ENCODE measurements at regions not wholly inside any gene's neighbourhood (a gene's known extent, or its start where the extent isn't known, plus 50 kb on each side); places are given as distances from the start of the nearest gene placed in this dataset.

DNA sequence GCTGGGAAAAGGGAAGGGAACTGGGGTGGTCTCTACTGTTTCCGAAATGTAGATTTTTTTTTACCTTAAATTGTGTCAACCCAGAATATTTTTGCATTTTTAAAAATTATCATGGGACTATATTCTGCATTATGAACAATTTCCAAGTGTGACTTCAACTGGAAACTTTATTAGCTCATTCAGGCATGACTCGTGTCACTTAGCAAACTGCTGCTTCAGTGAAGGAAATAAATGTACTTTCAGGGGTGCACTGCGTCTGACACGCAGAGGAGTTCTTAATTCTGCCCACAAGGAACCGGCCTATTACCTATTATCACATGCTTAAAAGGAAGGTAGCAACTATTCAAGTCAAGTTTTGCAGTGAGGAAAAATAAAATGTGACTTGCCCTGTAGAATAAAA lies 291.3 kb upstream of the PRDM1 start:
- TF ChIP-seq, protein P1, sequence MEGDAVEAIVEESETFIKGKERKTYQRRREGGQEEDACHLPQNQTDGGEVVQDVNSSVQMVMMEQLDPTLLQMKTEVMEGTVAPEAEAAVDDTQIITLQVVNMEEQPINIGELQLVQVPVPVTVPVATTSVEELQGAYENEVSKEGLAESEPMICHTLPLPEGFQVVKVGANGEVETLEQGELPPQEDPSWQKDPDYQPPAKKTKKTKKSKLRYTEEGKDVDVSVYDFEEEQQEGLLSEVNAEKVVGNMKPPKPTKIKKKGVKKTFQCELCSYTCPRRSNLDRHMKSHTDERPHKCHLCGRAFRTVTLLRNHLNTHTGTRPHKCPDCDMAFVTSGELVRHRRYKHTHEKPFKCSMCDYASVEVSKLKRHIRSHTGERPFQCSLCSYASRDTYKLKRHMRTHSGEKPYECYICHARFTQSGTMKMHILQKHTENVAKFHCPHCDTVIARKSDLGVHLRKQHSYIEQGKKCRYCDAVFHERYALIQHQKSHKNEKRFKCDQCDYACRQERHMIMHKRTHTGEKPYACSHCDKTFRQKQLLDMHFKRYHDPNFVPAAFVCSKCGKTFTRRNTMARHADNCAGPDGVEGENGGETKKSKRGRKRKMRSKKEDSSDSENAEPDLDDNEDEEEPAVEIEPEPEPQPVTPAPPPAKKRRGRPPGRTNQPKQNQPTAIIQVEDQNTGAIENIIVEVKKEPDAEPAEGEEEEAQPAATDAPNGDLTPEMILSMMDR (IDR thresholded peaks at IDR 0.05; ENCODE audit: borderline replicate concordance, control extremely low read depth, extremely low read depth, insufficient read depth, missing control alignments) = no peak
- DNase-seq (ENCODE audit: low spot score) = peak; percentile 32
- in situ Hi-C loops (cut with MboI; ENCODE audit: low sequenced_read_pairs, unreplicated experiment) = no loop called here

DNA sequence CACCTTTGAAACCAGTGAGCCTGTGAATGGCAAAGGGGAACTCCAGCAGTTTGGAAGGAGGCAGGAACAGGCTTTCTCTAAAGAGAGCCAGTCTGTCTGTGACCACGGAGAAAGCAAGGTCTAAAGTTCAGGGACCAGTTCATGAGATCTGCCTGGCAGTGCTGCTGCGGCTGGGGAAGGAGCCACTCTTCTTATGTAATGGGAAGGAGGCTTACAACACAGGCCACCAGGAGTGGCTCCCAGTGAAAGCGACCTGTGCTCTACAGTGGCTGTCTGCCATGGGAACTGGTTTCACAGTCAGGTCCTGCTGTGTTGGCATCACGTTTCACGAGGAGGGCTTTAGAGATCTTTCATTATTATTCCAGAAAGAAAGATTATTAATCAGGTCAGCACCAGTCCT lies 291.9 kb upstream of the PRDM1 start:
- DNase-seq (ENCODE audit: low spot score) = no peak
- in situ Hi-C loops (cut with MboI; ENCODE audit: low sequenced_read_pairs, unreplicated experiment) = no loop called here
- TF ChIP-seq, protein P1 (IDR thresholded peaks at IDR 0.05; ENCODE audit: borderline replicate concordance, control extremely low read depth, extremely low read depth, insufficient read depth, missing control alignments) = no peak

DNA sequence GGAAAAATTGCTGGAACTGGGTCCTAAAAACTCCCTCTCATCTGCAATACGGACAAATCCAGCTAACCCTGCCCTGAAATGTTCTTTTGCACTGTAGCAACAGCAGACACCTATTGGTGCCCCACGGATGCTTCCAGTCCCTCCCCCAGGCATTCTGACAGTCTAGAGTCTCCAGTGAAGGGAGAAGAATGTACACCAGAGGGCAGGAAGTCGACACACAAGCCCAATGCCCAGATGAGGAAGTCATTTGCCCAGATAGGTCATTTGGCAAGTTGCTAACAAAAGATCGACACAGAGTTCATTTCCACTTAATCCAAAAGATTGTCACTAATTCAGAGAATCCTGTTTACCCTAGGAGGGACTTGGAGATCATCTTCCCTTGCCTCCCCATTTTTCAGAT lies 293.0 kb upstream of the PRDM1 start:
- DNase-seq (ENCODE audit: low spot score) = no peak
- TF ChIP-seq, protein P1 (IDR thresholded peaks at IDR 0.05; ENCODE audit: borderline replicate concordance, control extremely low read depth, extremely low read depth, insufficient read depth, missing control alignments) = no peak
- in situ Hi-C loops (cut with MboI; ENCODE audit: low sequenced_read_pairs, unreplicated experiment) = no loop called here

DNA sequence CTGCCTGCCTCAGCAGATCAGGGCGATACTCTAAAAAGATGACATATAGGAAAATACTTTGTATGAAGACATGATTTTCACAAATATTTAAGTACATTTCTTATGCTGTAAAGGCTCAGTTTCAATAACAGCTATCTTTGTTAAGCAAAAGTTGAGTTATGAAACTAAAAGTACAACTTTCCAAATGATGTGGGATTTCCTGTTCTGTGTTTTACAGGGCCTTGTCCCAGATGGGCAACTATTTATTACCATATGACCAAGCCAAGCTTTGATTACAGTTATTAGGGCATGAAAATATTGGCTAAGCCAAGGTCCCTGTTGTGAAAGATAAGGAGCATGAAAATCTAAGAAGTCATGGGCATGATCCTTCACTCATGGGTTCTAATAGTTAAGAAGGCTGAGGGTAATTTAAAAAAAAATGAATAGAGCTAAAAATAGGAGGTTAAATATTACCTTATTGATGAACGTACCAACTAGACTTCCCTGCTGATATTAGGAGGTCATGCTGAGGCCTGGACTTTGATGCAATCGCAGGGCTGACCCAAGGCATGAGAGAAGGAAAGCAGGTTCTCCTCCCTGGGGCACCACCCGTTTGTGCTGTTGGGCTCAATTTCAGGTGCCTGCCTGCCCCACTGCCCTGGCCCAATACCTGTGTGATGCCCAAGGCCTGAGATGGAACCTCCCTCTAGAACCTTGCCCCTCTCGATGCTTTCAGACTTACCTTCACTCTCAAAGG lies 294.4 kb upstream of the PRDM1 start:
- TF ChIP-seq, protein P1 (IDR thresholded peaks at IDR 0.05; ENCODE audit: borderline replicate concordance, control extremely low read depth, extremely low read depth, insufficient read depth, missing control alignments) = no peak
- in situ Hi-C loops (cut with MboI; ENCODE audit: low sequenced_read_pairs, unreplicated experiment) = no loop called here
- DNase-seq (ENCODE audit: low spot score) = peak; percentile 32

DNA sequence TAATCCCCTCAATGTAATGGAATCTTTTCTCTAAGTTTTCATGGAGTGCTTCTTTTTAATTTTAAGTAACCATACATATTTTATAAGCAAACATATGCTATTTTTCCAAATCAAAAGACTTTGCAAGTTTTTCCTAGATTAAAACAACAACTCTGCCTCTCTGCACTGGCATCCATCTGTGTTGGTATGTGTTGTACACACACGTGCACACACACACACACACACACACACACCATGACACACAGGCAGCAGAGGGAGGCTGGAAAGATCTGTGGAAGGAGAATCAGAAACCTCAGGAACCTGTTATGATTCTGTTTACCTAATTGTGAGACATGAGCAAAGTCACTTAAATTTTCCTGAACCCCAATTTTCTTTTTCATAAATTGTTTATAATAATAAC lies 295.0 kb upstream of the PRDM1 start:
- no peak for DNase-seq (ENCODE audit: low spot score)
- TF ChIP-seq, protein P1 (IDR thresholded peaks at IDR 0.05; ENCODE audit: borderline replicate concordance, control extremely low read depth, extremely low read depth, insufficient read depth, missing control alignments) = no peak
- in situ Hi-C loops (cut with MboI; ENCODE audit: low sequenced_read_pairs, unreplicated experiment) = no loop called here

DNA sequence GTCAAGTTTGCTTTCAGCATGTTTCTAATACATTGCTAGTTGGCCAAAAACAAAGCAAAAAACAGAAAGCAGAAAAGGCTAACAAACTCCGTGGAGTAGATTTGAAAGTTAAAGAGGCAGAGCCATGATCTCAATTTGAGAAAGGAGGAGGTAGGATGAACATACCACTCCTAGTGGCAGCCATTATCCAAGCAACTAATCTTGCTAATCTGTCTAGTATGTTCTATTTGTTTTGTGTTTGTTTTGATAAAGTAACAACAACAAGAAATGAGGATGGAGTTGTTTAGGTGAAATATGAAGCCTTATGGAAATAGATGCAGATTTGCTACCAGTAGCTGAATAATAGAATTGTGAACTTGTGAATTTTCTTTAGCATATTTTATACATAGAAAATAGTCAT lies 295.5 kb upstream of the PRDM1 start:
- no peak for DNase-seq (ENCODE audit: low spot score)
- in situ Hi-C loops (cut with MboI; ENCODE audit: low sequenced_read_pairs, unreplicated experiment) = no loop called here
- TF ChIP-seq, protein P1 (IDR thresholded peaks at IDR 0.05; ENCODE audit: borderline replicate concordance, control extremely low read depth, extremely low read depth, insufficient read depth, missing control alignments) = no peak
